Pancreas (tissue), 10 donors: ENCODE measurements at regions not wholly inside any gene's neighbourhood (a gene's known extent, or its start where the extent isn't known, plus 50 kb on each side); places are given as distances from the start of the nearest gene placed in this dataset.

ENCODE experiments used
- ATAC-seq, 4 donors: fragments of 200-7000 bp; cut with Tn5 transposase; one replicate each; pipeline versions ENCODE4 v1.8.0 to v1.9.1; 2020; ENCODE audit warnings: mild to moderate bottlenecking in 4 of 4, moderate library complexity in 4 of 4
- DNase-seq, 6 donors: peaks; one replicate each; pipeline ENCODE4 v3.0.0-alpha.2; 2020
- FAIRE-seq: peaks from 2 replicates; lab custom pipeline; 2012; peaks lifted over from hg19 to GRCh38; lab: Jason Lieb, UNC
- H3K27ac ChIP-seq, 4 donors: fragments of 200-600 bp; sonication (generic); 1 replicate in 3 of 4; 2 replicates in 1 of 4; pipeline versions ENCODE4 v1.5.0 to v1.8.0; 2020
- H3K27me3 ChIP-seq, 4 donors: fragments of 200-600 bp; one replicate each; pipeline ENCODE4 v1.8.0; 2021
- H3K36me3 ChIP-seq, 3 donors: fragments of 200-600 bp; sonication (generic) in 1 of 3; one replicate each; pipeline versions ENCODE4 v1.5.0 to v1.8.0; 2020 to 2021
- H3K4me1 ChIP-seq, 3 donors: fragments of 200-600 bp; one replicate each; pipeline ENCODE4 v1.8.0; 2021
- H3K4me3 ChIP-seq, 4 donors: fragments of 200-600 bp; sonication (generic) in 2 of 4; one replicate each; pipeline versions ENCODE4 v1.5.0 to v1.8.0; 2020 to 2021
- H3K9me3 ChIP-seq, 4 donors: fragments of 200-600 bp; one replicate each; pipeline ENCODE4 v1.8.0; 2021
- CTCF ChIP-seq, 4 donors: fragments of 200-600 bp; sonication (generic) in 3 of 4; IDR thresholded peaks; one replicate each; pipeline versions ENCODE4 v1.5.0 to v1.8.0; 2021; ENCODE audit warnings: antibody characterized with exemption in 4 of 4
- WGBS, 2 donors: extraction: QIAGEN DNeasy Blood & Tissue Kit; methylation state at CpG; one replicate each; pipeline ENCODE4 v1.1.7; 2013; 5-methylcytosine and 5-hydroxymethylcytosine counted together
- intact Hi-C, 3 donors: fragments of 100-400 bp; cut with DNase I; formaldehyde crosslinking; loops; one replicate each; pipeline versions ENCODE4 v1.11.1 to v1.14.2; 2022
- donor health status: healthy with polysubstance abuse.
- donor health status: DM: no; HTN: no; CAD: no; lungs with moderate emphysema.
- donor health status: DM: no; HTN: no; CAD: no.
- donor health status: control.
- donor health status: control.
- donor health status: Bipolar disorder and iron deficiency.
- donor health status: DM: yes; HTN: yes; CAD: no.
- donor health status: DM: no; HTN: no; CAD: no.
- donor health status: DM: no; HTN: no; CAD: no.
- donor health status: DM: yes; HTN: yes; CAD: no.

GRCh38 chr2:216808805-216809425 is 50.9 kb downstream of the TNP1 start:
- no peaks in the 10 kb centered on the region for H3K27me3 ChIP-seq
- H3K9me3 ChIP-seq, result no peaks in the 10 kb centered on the region
- FAIRE-seq (no peak), DNase-seq (no peak), ATAC-seq (no peak)
- H3K4me1 ChIP-seq, result no peaks in the 10 kb centered on the region
- TF ChIP-seq CTCF (IDR thresholded peaks at IDR 0.05), result no peak
- no peak overlapping the region for H3K27ac ChIP-seq
- 87% methylated on average over 13 of the region's 13 CpGs for WGBS, 2 donors
- intact Hi-C loops, result no loop called here
- H3K36me3 ChIP-seq, result no peaks in the 10 kb centered on the region
- no peak overlapping the region for H3K4me3 ChIP-seq

GRCh38 chr2:216807857-216808272 is 52.0 kb downstream of the TNP1 start:
- TF ChIP-seq CTCF (IDR thresholded peaks at IDR 0.05), result no peak
- no peak for DNase-seq
- no peak for FAIRE-seq

GRCh38 chr2:216804357-216805350 is 55.2 kb downstream of the TNP1 start:
- FAIRE-seq, result no peak
- no peak for ATAC-seq

More at GRCh38 chr2:216807857-216808272, 52.0 kb downstream of the TNP1 start:
- intact Hi-C loops, result no loop called here
- H3K27ac ChIP-seq, result no peak overlapping the region
- no peaks in the 10 kb centered on the region for H3K4me1 ChIP-seq
- no peaks in the 10 kb centered on the region for H3K27me3 ChIP-seq
- ATAC-seq, result no peak
- 78 to 81% methylated on average over 7 of the region's 7 CpGs for WGBS, 2 donors
- no peak overlapping the region for H3K4me3 ChIP-seq
- H3K9me3 ChIP-seq, result no peaks in the 10 kb centered on the region
- H3K36me3 ChIP-seq, result no peaks in the 10 kb centered on the region

GRCh38 chr2:216803791-216804190 is 56.1 kb downstream of the TNP1 start:
- intact Hi-C loops, result no loop called here
- Histone ChIP-seq H3K9me3 (no peaks in the 10 kb centered on the region), H3K27me3 (no peaks in the 10 kb centered on the region), H3K4me1 (no peaks in the 10 kb centered on the region), H3K4me3 (no peak overlapping the region), H3K27ac (no peak overlapping the region), H3K36me3 (no peaks in the 10 kb centered on the region)
- TF ChIP-seq CTCF (IDR thresholded peaks at IDR 0.05), result no peak
- DNase-seq, result peak in 1 of 6 donors; percentile 36
- no peak for FAIRE-seq
- ATAC-seq, result peak in 1 of 4 donors; percentile 12
- WGBS, 2 donors, result 86 to 89% methylated on average over 9 to 12 of the region's 13 CpGs

More at GRCh38 chr2:216804357-216805350, 55.2 kb downstream of the TNP1 start:
- intact Hi-C loops, result no loop called here
- no peak for TF ChIP-seq CTCF (IDR thresholded peaks at IDR 0.05)
- H3K27me3 ChIP-seq, result no peaks in the 10 kb centered on the region
- H3K4me1 ChIP-seq, result no peaks in the 10 kb centered on the region
- H3K36me3 ChIP-seq, result no peaks in the 10 kb centered on the region
- no peak overlapping the region for H3K4me3 ChIP-seq
- WGBS, 2 donors, result 81 to 83% methylated on average over 10 of the region's 10 CpGs
- no peak for DNase-seq
- H3K9me3 ChIP-seq, result no peaks in the 10 kb centered on the region
- H3K27ac ChIP-seq, result no peak overlapping the region
